Liver (tissue), 8 donors: ENCODE measurements at regions not wholly inside any gene's neighbourhood (a gene's known extent, or its start where the extent isn't known, plus 50 kb on each side); places are given as distances from the start of the nearest gene placed in this dataset.

ENCODE experiments used
- DNase-seq: peaks from one replicate; pipeline ENCODE4 v3.0.0-alpha.2; 2017; ENCODE audit warnings: low spot score
- H3K27ac ChIP-seq, 2 donors: one replicate each; pipeline ENCODE4 v1.7.0; 2013; ENCODE audit warnings: inconsistent platforms in 2 of 2, low read length in 2 of 2, control low read depth in 1 of 2, low read depth in 1 of 2, mild to moderate bottlenecking in 1 of 2
- H3K27me3 ChIP-seq, 4 donors: one replicate each; pipeline versions ENCODE4 v1.6.1 to v1.7.0; 2013; ENCODE audit warnings: low read length in 3 of 4, inconsistent platforms in 1 of 4, mild to moderate bottlenecking in 1 of 4, moderate library complexity in 1 of 4; ENCODE audit not compliant: control insufficient read depth in 4 of 4, insufficient read depth in 4 of 4
- H3K36me3 ChIP-seq, 4 donors: one replicate each; pipeline versions ENCODE4 v1.6.1 to v1.7.0; 2013; ENCODE audit warnings: low read length in 3 of 4, mild to moderate bottlenecking in 3 of 4, low read depth in 1 of 4, moderate library complexity in 1 of 4; ENCODE audit not compliant: control insufficient read depth in 4 of 4, insufficient read depth in 3 of 4
- H3K4me1 ChIP-seq, 4 donors: one replicate each; pipeline versions ENCODE4 v1.6.1 to v1.7.0; 2013; ENCODE audit warnings: low read length in 3 of 4, mild to moderate bottlenecking in 3 of 4, moderate library complexity in 1 of 4; ENCODE audit not compliant: control insufficient read depth in 4 of 4, insufficient read depth in 4 of 4
- H3K4me3 ChIP-seq, 3 donors: one replicate each; pipeline versions ENCODE4 v1.6.1 to v1.7.0; 2013; ENCODE audit warnings: low read length in 3 of 3, control low read depth in 1 of 3, low read depth in 1 of 3, mild to moderate bottlenecking in 1 of 3
- H3K9ac ChIP-seq, 2 donors: one replicate each; pipeline ENCODE4 v1.7.0; 2013; ENCODE audit warnings: low read length in 2 of 2, mild to moderate bottlenecking in 2 of 2, moderate library complexity in 2 of 2, control low read depth in 1 of 2, low read depth in 1 of 2
- H3K9me3 ChIP-seq, 4 donors: one replicate each; pipeline versions ENCODE4 v1.6.1 to v1.7.0; 2013; ENCODE audit warnings: low read length in 3 of 4; ENCODE audit not compliant: control insufficient read depth in 4 of 4
- CTCF ChIP-seq: fragments of 150-350 bp; IDR thresholded peaks from 2 replicates; pipeline ENCODE4 v1.5.1; 2017; ENCODE audit warnings: improper control_type of control experiment, low read depth, low read length; ENCODE audit not compliant: missing input control
- EGR1 ChIP-seq, 2 donors: IDR thresholded peaks; 2 replicates each; pipeline ENCODE4 v1.6.1; 2016 to 2018; ENCODE audit warnings: antibody characterized with exemption in 2 of 2, low read depth in 2 of 2
- FOXA1 ChIP-seq: IDR thresholded peaks from 2 replicates; pipeline ENCODE4 v1.6.1; 2016; ENCODE audit warnings: antibody characterized with exemption
- FOXA2 ChIP-seq: IDR thresholded peaks from 2 replicates; pipeline ENCODE4 v1.6.1; 2016; ENCODE audit warnings: antibody characterized with exemption
- GABPA ChIP-seq, 2 donors: IDR thresholded peaks in 1 of 2; conservative IDR thresholded peaks in 1 of 2; 2 replicates each; pipeline ENCODE4 v1.6.1; 2016; ENCODE audit warnings: antibody characterized with exemption in 2 of 2, mild to moderate bottlenecking in 1 of 2, moderate library complexity in 1 of 2
- HNF4A ChIP-seq, 2 donors: conservative IDR thresholded peaks; 2 replicates each; pipeline ENCODE4 v1.6.1; 2016; ENCODE audit warnings: antibody characterized with exemption in 2 of 2, mild to moderate bottlenecking in 2 of 2
- HNF4G ChIP-seq: IDR thresholded peaks from 2 replicates; pipeline ENCODE4 v1.6.1; 2016; ENCODE audit warnings: antibody characterized with exemption
- JUND ChIP-seq, 2 donors: IDR thresholded peaks; 2 replicates each; pipeline ENCODE4 v1.6.1; 2016; ENCODE audit warnings: antibody characterized with exemption in 2 of 2
- NR2F2 ChIP-seq: IDR thresholded peaks from 2 replicates; pipeline ENCODE4 v1.6.1; 2016; ENCODE audit warnings: antibody characterized with exemption
- RAD21 ChIP-seq, 2 donors: IDR thresholded peaks; 2 replicates each; pipeline ENCODE4 v1.6.1; 2016; ENCODE audit warnings: antibody characterized with exemption in 2 of 2, mild to moderate bottlenecking in 2 of 2
- REST ChIP-seq: IDR thresholded peaks from 2 replicates; pipeline ENCODE4 v1.6.1; 2016; ENCODE audit warnings: antibody characterized with exemption, mild to moderate bottlenecking
- RXRA ChIP-seq, 2 donors: IDR thresholded peaks; 2 replicates each; pipeline ENCODE4 v1.6.1; 2017 to 2018; ENCODE audit warnings: antibody characterized with exemption in 2 of 2, mild to moderate bottlenecking in 1 of 2
- SP1 ChIP-seq: IDR thresholded peaks from 2 replicates; pipeline ENCODE4 v1.6.1; 2018; ENCODE audit warnings: antibody characterized with exemption, mild to moderate bottlenecking
- TAF1 ChIP-seq: conservative IDR thresholded peaks from 2 replicates; pipeline ENCODE4 v1.6.1; 2016; ENCODE audit warnings: antibody characterized with exemption, mild to moderate bottlenecking
- YY1 ChIP-seq: IDR thresholded peaks from 2 replicates; pipeline ENCODE4 v1.6.1; 2016; ENCODE audit warnings: antibody characterized with exemption, mild to moderate bottlenecking
- WGBS: extraction: QIAGEN DNeasy Blood & Tissue Kit; methylation state at CpG from one replicate; pipeline ENCODE4 v1.1.7; 2013; 5-methylcytosine and 5-hydroxymethylcytosine counted together
- TF ChIP-seq, protein P1 (sequence below): IDR thresholded peaks from 2 replicates; pipeline ENCODE4 v1.6.1; 2016; ENCODE audit warnings: antibody characterized with exemption
- TF ChIP-seq, protein P2 (sequence below): IDR thresholded peaks from 2 replicates; pipeline ENCODE4 v1.6.1; 2016; ENCODE audit warnings: antibody characterized with exemption
- TF ChIP-seq, protein P3 (sequence below): IDR thresholded peaks from 2 replicates; pipeline ENCODE4 v1.6.1; 2016; ENCODE audit warnings: antibody characterized with exemption
- donor health status: healthy.
- donor health status: healthy.
- donor health status: healthy.
- donor health status: healthy.
- donor health status: healthy.

- Histone ChIP-seq H3K9me3 (no peaks in the 10 kb centered on the region), H3K9ac (no peak overlapping the region), H3K36me3 (no peaks in the 10 kb centered on the region), H3K27ac (no peak overlapping the region), H3K4me1 (no peaks in the 10 kb centered on the region), H3K27me3 (peaks cover 0 to 5% (median 0%) of the 10 kb centered on the region in 4 donors), H3K4me3 (no peak overlapping the region)
- WGBS = 86% methylated on average over 1 of the region's 1 CpG
- no peak for TF ChIP-seq SP1
- no peak for TF ChIP-seq RAD21 (IDR thresholded peaks at IDR 0.05)
- no peak for TF ChIP-seq REST
- TF ChIP-seq GABPA (IDR thresholded peaks at IDR 0.05 in 1 of 2, conservative IDR thresholded peaks at IDR 0.05 in 1 of 2) = no peak
- no peak for TF ChIP-seq TAF1
- TF ChIP-seq FOXA1 = no peak
- TF ChIP-seq RXRA (IDR thresholded peaks at IDR 0.05) = no peak
- TF ChIP-seq HNF4A (conservative IDR thresholded peaks at IDR 0.05) = no peak
- TF ChIP-seq FOXA2 = no peak
- TF ChIP-seq, protein P1, sequence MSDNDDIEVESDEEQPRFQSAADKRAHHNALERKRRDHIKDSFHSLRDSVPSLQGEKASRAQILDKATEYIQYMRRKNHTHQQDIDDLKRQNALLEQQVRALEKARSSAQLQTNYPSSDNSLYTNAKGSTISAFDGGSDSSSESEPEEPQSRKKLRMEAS = no peak
- TF ChIP-seq, protein P2, sequence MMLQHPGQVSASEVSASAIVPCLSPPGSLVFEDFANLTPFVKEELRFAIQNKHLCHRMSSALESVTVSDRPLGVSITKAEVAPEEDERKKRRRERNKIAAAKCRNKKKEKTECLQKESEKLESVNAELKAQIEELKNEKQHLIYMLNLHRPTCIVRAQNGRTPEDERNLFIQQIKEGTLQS = no peak
- TF ChIP-seq JUND (IDR thresholded peaks at IDR 0.05) = no peak
- no peak for DNase-seq
These were observed 182.8 kb downstream of the QDPR start for GRCh38 chr4:17329046-17329445.

DNA sequence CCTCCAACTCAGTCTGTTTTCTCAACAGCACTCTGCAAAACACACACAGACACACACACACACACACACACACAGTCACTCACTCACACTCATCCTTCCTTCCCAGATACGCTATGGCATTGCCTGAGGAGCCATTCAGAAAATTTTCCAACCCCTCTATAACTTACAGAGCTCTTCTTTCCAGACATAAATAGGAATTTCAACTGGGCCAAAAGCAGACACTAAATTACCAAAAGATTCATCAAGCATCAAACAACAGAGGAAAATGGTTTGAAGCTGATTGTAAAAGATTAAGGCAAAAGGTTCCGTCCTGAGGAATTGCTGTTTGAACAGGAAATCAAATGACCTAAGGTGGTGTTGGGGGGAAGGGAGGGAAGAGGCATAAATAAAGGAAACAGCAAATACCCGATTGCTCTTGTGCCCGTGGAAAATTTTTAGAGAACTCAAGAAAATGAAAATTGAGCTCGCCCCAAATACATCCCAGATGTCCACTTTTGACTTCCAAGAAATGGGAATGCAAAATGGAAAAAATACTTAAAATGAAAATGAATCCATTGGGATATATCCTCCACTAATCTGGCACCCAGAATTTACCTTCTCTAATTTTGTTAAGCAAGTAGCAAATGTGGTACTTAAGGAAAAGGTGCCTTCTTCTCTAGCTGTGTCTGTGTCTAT is 183.6 kb downstream of the QDPR start:
- H3K9me3 ChIP-seq = no peaks in the 10 kb centered on the region
- WGBS = 62% methylated on average over 5 of the region's 5 CpGs
- no peak for TF ChIP-seq GABPA (IDR thresholded peaks at IDR 0.05 in 1 of 2, conservative IDR thresholded peaks at IDR 0.05 in 1 of 2)
- TF ChIP-seq, protein P2 = no peak
- no peak for TF ChIP-seq YY1
- TF ChIP-seq TAF1 = no peak
- TF ChIP-seq CTCF = no peak
- no peak for TF ChIP-seq SP1
- no peak for TF ChIP-seq RAD21 (IDR thresholded peaks at IDR 0.05)
- no peak for TF ChIP-seq FOXA2
- TF ChIP-seq FOXA1 = no peak
- no peak for TF ChIP-seq REST
- no peak for TF ChIP-seq EGR1 (IDR thresholded peaks at IDR 0.05; ENCODE audit: low read depth in 2 of 2)
- TF ChIP-seq JUND (IDR thresholded peaks at IDR 0.05) = no peak
- TF ChIP-seq, protein P1 = no peak
- no peak for TF ChIP-seq HNF4G
- TF ChIP-seq RXRA (IDR thresholded peaks at IDR 0.05) = no peak
- TF ChIP-seq, protein P3, sequence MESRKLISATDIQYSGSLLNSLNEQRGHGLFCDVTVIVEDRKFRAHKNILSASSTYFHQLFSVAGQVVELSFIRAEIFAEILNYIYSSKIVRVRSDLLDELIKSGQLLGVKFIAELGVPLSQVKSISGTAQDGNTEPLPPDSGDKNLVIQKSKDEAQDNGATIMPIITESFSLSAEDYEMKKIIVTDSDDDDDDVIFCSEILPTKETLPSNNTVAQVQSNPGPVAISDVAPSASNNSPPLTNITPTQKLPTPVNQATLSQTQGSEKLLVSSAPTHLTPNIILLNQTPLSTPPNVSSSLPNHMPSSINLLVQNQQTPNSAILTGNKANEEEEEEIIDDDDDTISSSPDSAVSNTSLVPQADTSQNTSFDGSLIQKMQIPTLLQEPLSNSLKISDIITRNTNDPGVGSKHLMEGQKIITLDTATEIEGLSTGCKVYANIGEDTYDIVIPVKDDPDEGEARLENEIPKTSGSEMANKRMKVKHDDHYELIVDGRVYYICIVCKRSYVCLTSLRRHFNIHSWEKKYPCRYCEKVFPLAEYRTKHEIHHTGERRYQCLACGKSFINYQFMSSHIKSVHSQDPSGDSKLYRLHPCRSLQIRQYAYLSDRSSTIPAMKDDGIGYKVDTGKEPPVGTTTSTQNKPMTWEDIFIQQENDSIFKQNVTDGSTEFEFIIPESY = no peak
- TF ChIP-seq NR2F2 = no peak
- no peak for TF ChIP-seq HNF4A (conservative IDR thresholded peaks at IDR 0.05)
- no peaks in the 10 kb centered on the region for H3K4me1 ChIP-seq
- H3K4me3 ChIP-seq = no peak overlapping the region
- no peaks in the 10 kb centered on the region for H3K36me3 ChIP-seq
- no peak overlapping the region for H3K9ac ChIP-seq
- H3K27me3 ChIP-seq = peaks cover 0 to 5% (median 0%) of the 10 kb centered on the region in 4 donors
- H3K27ac ChIP-seq = no peak overlapping the region
- DNase-seq = no peak
